UCSD-AML1 (cell line): ENCODE measurements at regions not wholly inside any gene's neighbourhood (a gene's known extent, or its start where the extent isn't known, plus 50 kb on each side); places are given as distances from the start of the nearest gene placed in this dataset.

Experiments used
- DNase-seq: peaks from one replicate; lab custom pipeline; 2025; ENCODE audit not compliant: unreplicated experiment; lab: John Stamatoyannopoulos, UW

DNA sequence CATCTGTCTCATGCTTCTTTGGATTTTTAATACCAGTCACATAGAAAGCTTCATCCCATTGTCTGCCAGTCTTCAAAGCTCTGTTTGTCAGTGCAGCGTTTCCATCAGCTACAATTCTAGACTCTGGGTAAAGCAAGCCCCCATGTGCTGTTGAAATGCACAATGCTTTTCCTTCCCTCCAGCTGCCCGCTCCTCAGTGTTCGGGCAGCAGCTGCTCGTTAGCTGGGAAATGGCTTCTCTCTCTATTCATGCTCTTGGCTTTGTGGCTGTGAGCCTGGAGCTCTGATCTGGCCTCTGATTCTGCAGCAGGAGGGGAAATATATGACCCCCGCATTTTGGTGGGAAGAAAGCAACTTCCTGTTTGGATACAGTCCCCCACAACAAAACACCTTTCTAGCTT lies 213.0 kb upstream of the CDYL start:
- no peak for DNase-seq

DNA sequence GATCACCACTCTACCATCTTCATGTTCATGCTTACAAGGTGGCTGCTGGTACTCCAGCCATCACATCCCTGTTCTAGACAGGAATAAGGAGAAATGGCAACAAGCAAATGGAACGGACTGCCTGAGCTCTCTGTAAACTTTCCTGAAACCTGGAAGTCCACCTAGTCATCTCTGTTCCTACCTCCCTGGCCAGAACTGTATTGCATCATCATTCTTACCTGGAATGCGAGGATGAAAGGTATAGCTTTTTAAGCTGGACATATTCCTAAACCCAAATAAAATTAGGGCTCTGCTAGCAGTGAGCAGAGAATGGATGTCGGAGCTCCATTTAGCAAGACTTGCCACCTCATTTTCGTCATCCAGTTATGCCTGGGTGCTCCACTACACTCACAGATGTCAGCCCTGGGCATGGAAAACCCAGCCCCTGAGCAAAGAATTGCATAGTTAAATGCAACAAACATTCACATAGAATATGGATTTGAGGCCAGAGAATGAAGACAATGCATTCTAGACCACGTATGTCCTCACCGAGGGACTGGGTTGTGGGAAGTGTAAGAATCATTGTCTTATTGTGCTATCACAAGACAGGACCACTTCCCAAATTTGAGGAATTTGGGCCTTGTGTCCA lies 214.3 kb upstream of the CDYL start:
- DNase-seq: no peak

DNA sequence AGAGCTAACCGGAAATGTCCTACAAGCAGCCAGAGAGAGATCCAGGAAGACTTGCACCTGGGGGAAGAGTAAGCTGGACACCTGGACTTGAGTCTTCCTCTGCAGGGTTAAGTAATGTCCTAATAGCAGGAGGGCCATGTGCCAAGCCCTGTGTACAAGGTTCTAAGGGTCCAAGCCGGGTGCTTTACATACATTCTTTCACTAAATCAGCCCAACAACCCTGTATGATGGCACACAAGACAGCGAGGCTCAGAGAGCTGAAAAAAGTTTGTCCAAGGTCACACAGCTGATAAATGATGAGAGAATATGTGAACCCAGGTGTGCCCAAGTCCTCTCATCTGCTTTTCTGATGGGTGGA lies 215.1 kb upstream of the CDYL start:
- DNase-seq: no peak

GRCh38 chr6:4560221-4561077 lies 215.8 kb upstream of the CDYL start:
- peak; percentile 21 for DNase-seq

DNA sequence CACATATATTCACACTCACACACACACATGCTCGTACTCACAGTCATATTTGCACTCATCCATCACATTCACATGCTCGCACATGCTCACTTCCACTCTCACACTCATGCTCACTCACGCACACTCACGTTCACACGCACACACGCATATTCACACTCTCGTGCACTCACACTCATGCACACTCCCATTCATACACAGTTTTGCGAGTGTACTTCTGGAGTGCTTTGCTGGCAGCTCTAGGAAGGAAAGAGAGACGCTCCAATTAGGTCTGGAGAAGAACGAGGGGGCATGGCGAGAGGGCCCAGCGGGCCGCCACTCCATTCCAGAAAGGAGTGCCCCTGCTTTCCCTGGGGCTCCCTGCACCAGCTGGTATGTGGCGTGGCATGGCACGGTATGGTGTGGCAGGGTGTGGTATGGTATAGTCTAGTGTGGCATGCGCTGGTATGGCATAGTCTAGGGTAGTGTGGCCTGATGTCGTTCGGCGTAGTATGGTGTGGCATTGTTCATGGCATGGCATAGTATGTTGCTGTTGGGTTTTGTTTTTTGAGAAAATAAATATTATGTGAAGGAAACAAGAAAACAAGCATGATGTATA lies 216.8 kb upstream of the CDYL start:
- DNase-seq: no peak

- DNase-seq: no peak
Measured at GRCh38 chr6:4554645-4555044, 221.6 kb upstream of the CDYL start.

DNA sequence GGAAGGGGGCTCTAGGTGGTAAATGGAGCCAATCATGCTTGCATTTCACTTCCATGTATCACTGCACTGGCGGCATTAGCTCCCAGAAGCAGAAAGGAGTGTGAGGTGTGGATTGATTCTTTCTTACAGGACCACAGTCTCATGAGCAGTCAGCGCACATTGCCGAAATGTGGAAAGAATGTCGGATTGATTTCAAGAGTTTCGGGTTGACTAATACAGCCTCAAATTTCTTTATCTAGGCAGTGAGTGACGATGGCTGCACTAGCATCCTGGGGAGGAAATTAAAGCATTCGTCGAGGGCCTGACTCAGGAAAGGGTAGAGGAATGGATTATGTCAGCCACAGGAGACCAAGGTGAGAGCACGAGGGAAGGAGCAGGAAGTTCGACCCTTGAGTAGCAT lies 222.8 kb upstream of the CDYL start:
- DNase-seq: no peak

GRCh38 chr6:4550227-4550597 lies 226.0 kb upstream of the CDYL start:
- DNase-seq: no peak

- DNase-seq: no peak
Measured at GRCh38 chr6:4549556-4550226, 226.5 kb upstream of the CDYL start.

DNA sequence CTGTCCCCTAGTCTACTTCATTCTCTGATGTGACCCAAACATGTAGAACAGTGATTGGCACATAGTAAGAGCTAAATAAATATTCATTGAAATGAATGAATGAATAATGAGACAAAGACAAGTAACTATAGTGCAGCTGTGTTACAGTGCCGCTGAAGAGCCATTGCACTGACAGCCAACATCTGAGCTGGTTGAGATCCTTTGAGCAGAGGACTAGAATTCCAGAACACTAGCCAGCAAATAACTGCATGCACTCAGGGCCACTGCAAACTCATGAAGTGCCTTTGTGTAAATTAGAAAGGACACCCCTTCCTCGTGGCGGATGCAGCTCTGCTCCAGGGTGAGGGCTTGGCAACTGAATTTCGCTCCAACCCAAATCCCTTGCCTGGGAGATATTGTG lies 230.3 kb upstream of the CDYL start:
- DNase-seq: no peak

- DNase-seq: no peak
Measured at GRCh38 chr6:4543596-4543995, 232.6 kb upstream of the CDYL start.

DNA sequence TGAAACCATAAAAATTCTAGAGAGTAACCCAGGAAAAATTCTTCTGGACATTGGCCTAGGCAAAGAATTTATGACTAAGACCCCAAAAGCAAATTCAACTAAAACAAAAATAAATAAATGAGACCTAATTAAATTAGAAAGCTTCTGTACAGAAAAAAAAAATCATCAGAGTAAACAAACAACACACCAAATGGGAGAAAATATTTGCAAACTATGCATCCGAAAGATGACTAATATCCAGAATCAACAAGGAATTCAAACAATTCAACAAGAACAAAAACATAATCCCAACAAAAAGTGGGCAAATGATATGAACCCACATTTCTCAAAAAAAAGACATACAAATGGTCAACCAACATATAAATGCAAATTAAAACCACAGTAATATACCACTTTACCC lies 242.6 kb upstream of the CDYL start:
- DNase-seq: no peak

- no peak for DNase-seq
Measured at GRCh38 chr6:4531406-4531805, 244.8 kb upstream of the CDYL start.

DNA sequence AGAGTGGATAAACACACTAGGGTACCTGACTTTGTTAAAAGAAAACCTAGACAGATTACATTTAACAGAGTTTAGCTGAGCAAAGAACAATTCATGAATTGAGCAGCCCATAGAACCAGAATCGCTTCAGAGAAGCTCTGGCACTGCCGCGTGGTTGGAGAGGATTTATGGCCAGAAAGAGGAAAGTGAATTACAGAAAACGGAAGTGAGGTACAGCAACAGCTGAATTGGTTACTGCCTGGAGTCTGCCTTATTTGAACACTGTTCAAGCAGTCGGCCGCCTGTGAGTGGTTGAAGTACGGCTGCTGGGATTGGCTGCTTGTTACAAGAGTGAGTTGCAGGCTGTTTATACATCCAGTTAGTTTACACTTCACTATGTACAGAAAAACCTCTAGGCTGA lies 253.8 kb upstream of the CDYL start:
- DNase-seq: no peak

- no peak for DNase-seq
Measured at GRCh38 chr6:4521070-4521469, 255.1 kb upstream of the CDYL start.

- DNase-seq: no peak
Measured at GRCh38 chr6:4518506-4518905, 257.7 kb upstream of the CDYL start.

DNA sequence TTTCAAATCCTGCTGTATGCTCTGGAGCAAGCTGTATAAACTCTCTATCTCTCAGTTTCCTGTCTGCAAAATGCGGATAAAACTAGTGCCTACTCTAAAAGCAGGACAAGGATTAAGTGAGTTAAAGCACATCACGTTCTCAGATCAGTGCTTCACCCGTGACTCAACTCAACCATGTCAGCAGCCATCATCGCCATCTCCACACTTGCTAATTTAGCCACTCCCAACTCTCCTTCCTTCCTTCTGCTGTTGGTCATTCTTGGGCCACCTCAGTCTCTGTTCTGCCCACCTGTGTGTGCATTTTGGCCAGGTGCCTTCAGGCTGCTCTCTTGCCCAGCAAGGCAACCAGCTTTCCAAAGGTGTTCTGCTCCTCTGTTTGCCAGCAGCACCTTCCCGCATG lies 260.0 kb upstream of the CDYL start:
- no peak for DNase-seq

- DNase-seq: no peak
Measured at GRCh38 chr6:4513561-4513960, 262.6 kb upstream of the CDYL start.

DNA sequence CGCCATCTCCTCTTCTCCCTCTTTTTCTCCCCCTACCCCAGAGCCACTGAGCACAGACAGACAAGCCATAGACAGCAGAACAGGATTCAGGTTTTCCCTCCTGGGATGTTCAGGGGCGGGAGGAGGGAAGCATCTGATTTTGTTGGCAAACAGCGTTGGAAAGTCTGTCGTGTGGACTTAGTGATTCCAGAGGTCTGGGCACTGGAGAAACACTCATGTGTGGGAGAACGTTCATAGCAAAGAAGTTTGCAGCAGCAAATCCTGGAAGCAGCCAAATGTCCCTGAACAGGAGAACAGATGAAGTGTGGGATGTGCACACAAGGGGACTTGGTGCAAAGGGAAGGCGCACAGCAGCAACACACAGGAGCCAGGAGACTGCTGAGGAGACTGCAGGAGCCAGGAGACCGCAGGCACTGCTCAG lies 264.1 kb upstream of the CDYL start:
- no peak for DNase-seq

DNA sequence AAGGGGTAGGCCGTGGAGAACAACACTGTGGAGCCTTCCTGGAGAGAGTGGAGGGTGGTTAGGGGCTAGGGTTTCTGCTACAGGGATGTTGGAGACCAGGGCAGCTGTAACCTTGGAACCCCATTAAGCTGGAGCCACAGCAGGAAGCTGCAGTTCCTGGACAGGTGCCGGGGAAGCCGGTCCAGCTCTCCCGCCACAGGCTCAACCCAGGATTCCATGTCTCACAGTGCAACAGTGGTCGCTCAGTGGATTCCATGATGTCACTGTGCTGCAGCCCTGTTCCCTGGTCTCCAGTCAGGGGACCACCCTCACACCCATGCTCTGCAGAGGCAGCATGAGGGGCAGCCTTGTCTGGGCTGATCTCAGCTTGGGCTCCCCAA lies 264.6 kb upstream of the CDYL start:
- no peak for DNase-seq

- no peak for DNase-seq
Measured at GRCh38 chr6:4510906-4511640, 265.1 kb upstream of the CDYL start.
